ENCODE measurements at regions not wholly inside any gene's neighbourhood (a gene's known extent, or its start where the extent isn't known, plus 50 kb on each side); places are given as distances from the start of the nearest gene placed in this dataset.

GRCh38 chr10:28470873-28471651 lies 61.9 kb upstream of the WAC start:
- TF ChIP-seq EZH2phosphoT487 (IDR thresholded peaks at IDR 0.05) (no peak), CTCF (IDR thresholded peaks at IDR 0.05) (no peak), EZH2 (IDR thresholded peaks at IDR 0.05) (no peak)

All from neural progenitor cell (in vitro differentiated cells).